A549 (cell line): ENCODE measurements at regions not wholly inside any gene's neighbourhood (a gene's known extent, or its start where the extent isn't known, plus 50 kb on each side); places are given as distances from the start of the nearest gene placed in this dataset.

ENCODE experiments used
- KDM1A ChIP-seq: fragments of 200-600 bp; sonication (generic); IDR thresholded peaks from 2 replicates; pipeline ENCODE4 v1.6.1; 2016; ENCODE audit warnings: low read depth, mild to moderate bottlenecking
- POLR2A ChIP-seq: IDR thresholded peaks from 2 replicates; pipeline ENCODE4 v1.6.1; 2012; ENCODE audit warnings: mild to moderate bottlenecking, low read length
- POLR2AphosphoS2 ChIP-seq: conservative IDR thresholded peaks from 2 replicates; pipeline ENCODE4 v1.6.1; 2012; ENCODE audit warnings: low read length, improper control_type of control experiment, inconsistent platforms
- TF ChIP-seq, protein P1 (sequence below): fragments of >200 bp; sonication (Bioruptor Twin); formaldehyde crosslinking; IDR thresholded peaks from 3 replicates; pipeline ENCODE4 v1.5.1; 2016

- TF ChIP-seq KDM1A (no peak), POLR2A (no peak), POLR2AphosphoS2 (no peak)
- TF ChIP-seq, protein P1, sequence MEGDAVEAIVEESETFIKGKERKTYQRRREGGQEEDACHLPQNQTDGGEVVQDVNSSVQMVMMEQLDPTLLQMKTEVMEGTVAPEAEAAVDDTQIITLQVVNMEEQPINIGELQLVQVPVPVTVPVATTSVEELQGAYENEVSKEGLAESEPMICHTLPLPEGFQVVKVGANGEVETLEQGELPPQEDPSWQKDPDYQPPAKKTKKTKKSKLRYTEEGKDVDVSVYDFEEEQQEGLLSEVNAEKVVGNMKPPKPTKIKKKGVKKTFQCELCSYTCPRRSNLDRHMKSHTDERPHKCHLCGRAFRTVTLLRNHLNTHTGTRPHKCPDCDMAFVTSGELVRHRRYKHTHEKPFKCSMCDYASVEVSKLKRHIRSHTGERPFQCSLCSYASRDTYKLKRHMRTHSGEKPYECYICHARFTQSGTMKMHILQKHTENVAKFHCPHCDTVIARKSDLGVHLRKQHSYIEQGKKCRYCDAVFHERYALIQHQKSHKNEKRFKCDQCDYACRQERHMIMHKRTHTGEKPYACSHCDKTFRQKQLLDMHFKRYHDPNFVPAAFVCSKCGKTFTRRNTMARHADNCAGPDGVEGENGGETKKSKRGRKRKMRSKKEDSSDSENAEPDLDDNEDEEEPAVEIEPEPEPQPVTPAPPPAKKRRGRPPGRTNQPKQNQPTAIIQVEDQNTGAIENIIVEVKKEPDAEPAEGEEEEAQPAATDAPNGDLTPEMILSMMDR = no peak
These were observed 135.6 kb downstream of the TFAP2C start for GRCh38 chr20:56764671-56765070.
